ENCODE measurements at regions not wholly inside any gene's neighbourhood (a gene's known extent, or its start where the extent isn't known, plus 50 kb on each side); places are given as distances from the start of the nearest gene placed in this dataset.

GRCh38 chr10:28381466-28381865, 78.6 kb upstream of the MPP7 start:
- TF ChIP-seq CTCF (IDR thresholded peaks at IDR 0.05) = no peak
- ATAC-seq (ENCODE audit: low FRiP score) = no peak
- DNase-seq (ENCODE audit: low spot score) = no peak

GRCh38 chr10:28381903-28382347, 79.1 kb upstream of the MPP7 start:
- TF ChIP-seq CTCF (IDR thresholded peaks at IDR 0.05) = peak in 1 of 3 donors; percentile 91
- peak; percentile 97 for DNase-seq (ENCODE audit: low spot score)

GRCh38 chr10:28382525-28383269, 79.8 kb upstream of the MPP7 start:
- no peak for ATAC-seq (ENCODE audit: low FRiP score)
- TF ChIP-seq CTCF (IDR thresholded peaks at IDR 0.05) = no peak
- DNase-seq (ENCODE audit: low spot score) = no peak

More at GRCh38 chr10:28381903-28382347, 79.1 kb upstream of the MPP7 start:
- peak; percentile 94 for ATAC-seq (ENCODE audit: low FRiP score)

GRCh38 chr10:28384557-28384956, 81.7 kb upstream of the MPP7 start:
- DNase-seq (ENCODE audit: low spot score) (no peak), ATAC-seq (ENCODE audit: low FRiP score) (no peak)
- TF ChIP-seq CTCF (IDR thresholded peaks at IDR 0.05) = no peak

GRCh38 chr10:28385748-28386502, 83.1 kb upstream of the MPP7 start:
- DNase-seq (ENCODE audit: low spot score) (no peak), ATAC-seq (ENCODE audit: low FRiP score) (no peak)
- no peak for TF ChIP-seq CTCF (IDR thresholded peaks at IDR 0.05)

GRCh38 chr10:28386503-28386868, 83.6 kb upstream of the MPP7 start:
- DNase-seq (ENCODE audit: low spot score) (no peak), ATAC-seq (ENCODE audit: low FRiP score) (no peak)
- no peak for TF ChIP-seq CTCF (IDR thresholded peaks at IDR 0.05)

Measured in omental fat pad (tissue), 3 donors.